ENCODE measurements at regions not wholly inside any gene's neighbourhood (a gene's known extent, or its start where the extent isn't known, plus 50 kb on each side); places are given as distances from the start of the nearest gene placed in this dataset.

- no peak for DNase-seq (ENCODE audit: low read depth in 2 of 3, low spot score in 1 of 3)
These were observed 651.4 kb downstream of the CETN3 start for GRCh38 chr5:89758146-89758545.

GRCh38 chr5:89756955-89757354 is 652.6 kb downstream of the CETN3 start:
- no peak for DNase-seq (ENCODE audit: low read depth in 2 of 3, low spot score in 1 of 3)

GRCh38 chr5:89755024-89755423 is 654.5 kb downstream of the CETN3 start:
- no peak for DNase-seq (ENCODE audit: low read depth in 2 of 3, low spot score in 1 of 3)

GRCh38 chr5:89735082-89735481 is 674.5 kb downstream of the CETN3 start:
- no peak for DNase-seq (ENCODE audit: low read depth in 2 of 3, low spot score in 1 of 3)

GRCh38 chr5:89733772-89734171 is 675.8 kb downstream of the CETN3 start:
- DNase-seq (ENCODE audit: low read depth in 2 of 3, low spot score in 1 of 3) = no peak

GRCh38 chr5:89729623-89730301 is 679.8 kb downstream of the CETN3 start:
- no peak for DNase-seq (ENCODE audit: low read depth in 2 of 3, low spot score in 1 of 3)

- DNase-seq (ENCODE audit: low read depth in 2 of 3, low spot score in 1 of 3) = no peak
These were observed 680.8 kb downstream of the CETN3 start for GRCh38 chr5:89728750-89729149.

GRCh38 chr5:89728134-89728533 is 681.4 kb downstream of the CETN3 start:
- no peak for DNase-seq (ENCODE audit: low read depth in 2 of 3, low spot score in 1 of 3)

GRCh38 chr5:89724379-89725095 is 685.0 kb downstream of the CETN3 start:
- no peak for DNase-seq (ENCODE audit: low read depth in 2 of 3, low spot score in 1 of 3)

GRCh38 chr5:89723907-89724306 is 685.6 kb downstream of the CETN3 start:
- DNase-seq (ENCODE audit: low read depth in 2 of 3, low spot score in 1 of 3) = no peak

- DNase-seq (ENCODE audit: low read depth in 2 of 3, low spot score in 1 of 3) = no peak
These were observed 687.0 kb downstream of the CETN3 start for GRCh38 chr5:89722538-89722937.

- DNase-seq (ENCODE audit: low read depth in 2 of 3, low spot score in 1 of 3) = no peak
These were observed 687.6 kb downstream of the CETN3 start for GRCh38 chr5:89721931-89722330.

- DNase-seq (ENCODE audit: low read depth in 2 of 3, low spot score in 1 of 3) = no peak
These were observed 688.2 kb downstream of the CETN3 start for GRCh38 chr5:89721353-89721752.

- no peak for DNase-seq (ENCODE audit: low read depth in 2 of 3, low spot score in 1 of 3)
These were observed 697.3 kb downstream of the CETN3 start for GRCh38 chr5:89712134-89712700.

GRCh38 chr5:89711526-89711925 is 698.0 kb downstream of the CETN3 start:
- DNase-seq (ENCODE audit: low read depth in 2 of 3, low spot score in 1 of 3) = no peak

- DNase-seq (ENCODE audit: low read depth in 2 of 3, low spot score in 1 of 3) = no peak
These were observed 699.5 kb downstream of the CETN3 start for GRCh38 chr5:89710006-89710405.

- DNase-seq (ENCODE audit: low read depth in 2 of 3, low spot score in 1 of 3) = no peak
These were observed 701.7 kb downstream of the CETN3 start for GRCh38 chr5:89707891-89708290.

- no peak for DNase-seq (ENCODE audit: low read depth in 2 of 3, low spot score in 1 of 3)
These were observed 702.8 kb downstream of the CETN3 start for GRCh38 chr5:89706731-89707130.

GRCh38 chr5:89703817-89704216 is 705.7 kb downstream of the CETN3 start:
- DNase-seq (ENCODE audit: low read depth in 2 of 3, low spot score in 1 of 3) = no peak

- DNase-seq (ENCODE audit: low read depth in 2 of 3, low spot score in 1 of 3) = no peak
These were observed 711.5 kb downstream of the CETN3 start for GRCh38 chr5:89698028-89698427.

- no peak for DNase-seq (ENCODE audit: low read depth in 2 of 3, low spot score in 1 of 3)
These were observed 712.0 kb downstream of the CETN3 start for GRCh38 chr5:89697581-89697980.

GRCh38 chr5:89695371-89695770 is 714.2 kb downstream of the CETN3 start:
- no peak for DNase-seq (ENCODE audit: low read depth in 2 of 3, low spot score in 1 of 3)

Data from stimulated activated CD4-positive, alpha-beta T cell treated with anti-CD3 and anti-CD28 coated beads, Interleukin-12 subunit alpha, Interleukin-12 subunit beta, amount 100 ng/mL, for 48 hours (primary cell).